ENCODE measurements at regions not wholly inside any gene's neighbourhood (a gene's known extent, or its start where the extent isn't known, plus 50 kb on each side); places are given as distances from the start of the nearest gene placed in this dataset.

- no peak for DNase-seq (ENCODE audit: low spot score)
Measured at GRCh38 chr4:136395212-136395722, 1137.0 kb downstream of the PCDH18 start.

GRCh38 chr4:136392576-136392975 is 1139.7 kb downstream of the PCDH18 start:
- DNase-seq (ENCODE audit: low spot score) = peak; percentile 45

GRCh38 chr4:136390824-136391223 is 1141.5 kb downstream of the PCDH18 start:
- no peak for DNase-seq (ENCODE audit: low spot score)

GRCh38 chr4:136383082-136383481 is 1149.2 kb downstream of the PCDH18 start:
- DNase-seq (ENCODE audit: low spot score) = no peak

- no peak for DNase-seq (ENCODE audit: low spot score)
Measured at GRCh38 chr4:136371231-136371630, 1161.1 kb downstream of the PCDH18 start.

GRCh38 chr4:136369073-136369472 is 1163.2 kb downstream of the PCDH18 start:
- DNase-seq (ENCODE audit: low spot score) = no peak

GRCh38 chr4:136357556-136357955 is 1174.7 kb downstream of the PCDH18 start:
- DNase-seq (ENCODE audit: low spot score) = no peak

GRCh38 chr4:136355970-136356369 is 1176.3 kb downstream of the PCDH18 start:
- DNase-seq (ENCODE audit: low spot score) = no peak

- no peak for DNase-seq (ENCODE audit: low spot score)
Measured at GRCh38 chr4:136343340-136343739, 1189.0 kb downstream of the PCDH18 start.

GRCh38 chr4:136342666-136343065 is 1189.6 kb downstream of the PCDH18 start:
- no peak for DNase-seq (ENCODE audit: low spot score)

- DNase-seq (ENCODE audit: low spot score) = peak; percentile 57
Measured at GRCh38 chr4:136337216-136337615, 1195.1 kb downstream of the PCDH18 start.

- no peak for DNase-seq (ENCODE audit: low spot score)
Measured at GRCh38 chr4:136336479-136336878, 1195.8 kb downstream of the PCDH18 start.

- no peak for DNase-seq (ENCODE audit: low spot score)
Measured at GRCh38 chr4:136329042-136329662, 1203.1 kb downstream of the PCDH18 start.

- no peak for DNase-seq (ENCODE audit: low spot score)
Measured at GRCh38 chr4:136328131-136328530, 1204.2 kb downstream of the PCDH18 start.

- DNase-seq (ENCODE audit: low spot score) = no peak
Measured at GRCh38 chr4:136320465-136320813, 1211.9 kb downstream of the PCDH18 start.

GRCh38 chr4:136319789-136320464 is 1212.4 kb downstream of the PCDH18 start:
- peak; percentile 98 for DNase-seq (ENCODE audit: low spot score)

- no peak for DNase-seq (ENCODE audit: low spot score)
Measured at GRCh38 chr4:136316961-136317360, 1215.3 kb downstream of the PCDH18 start.

GRCh38 chr4:136314686-136315085 is 1217.6 kb downstream of the PCDH18 start:
- no peak for DNase-seq (ENCODE audit: low spot score)

- no peak for DNase-seq (ENCODE audit: low spot score)
Measured at GRCh38 chr4:136311774-136312173, 1220.5 kb downstream of the PCDH18 start.

GRCh38 chr4:136307765-136308164 is 1224.5 kb downstream of the PCDH18 start:
- no peak for DNase-seq (ENCODE audit: low spot score)

- no peak for DNase-seq (ENCODE audit: low spot score)
Measured at GRCh38 chr4:136306361-136306760, 1225.9 kb downstream of the PCDH18 start.

- no peak for DNase-seq (ENCODE audit: low spot score)
Measured at GRCh38 chr4:136302566-136302965, 1229.7 kb downstream of the PCDH18 start.

- no peak for DNase-seq (ENCODE audit: low spot score)
Measured at GRCh38 chr4:136301749-136302495, 1230.4 kb downstream of the PCDH18 start.
